Stimulated activated memory B cell treated with anti-CD40 and anti-IgM and Interleukin-4, amounts not matched to agents 10 μg/mL and 1 μg/mL and 100 μg/mL, for 72 hours (primary cell): ENCODE measurements at regions not wholly inside any gene's neighbourhood (a gene's known extent, or its start where the extent isn't known, plus 50 kb on each side); places are given as distances from the start of the nearest gene placed in this dataset.
A peak's percentile ranks its signal among the peaks of the same experiment; 100 is the strongest.
"Not testable (repeated sequence)": the region's sequence is repeated elsewhere in the genome, so short reads cannot be mapped to it uniquely, and the experiment has no call there.

Experiments
- ATAC-seq: fragments of 150-1000 bp; cut with Tn5 transposase; 2 replicates; pipeline ENCODE4 v1.10.0; 2021
- H3K27ac Mint-ChIP-seq: one replicate; pipeline ENCODE4 v1.8.0; 2022; ENCODE audit warnings: mild to moderate bottlenecking, mixed read lengths
- H3K27me3 Mint-ChIP-seq: one replicate; pipeline ENCODE4 v1.8.0; 2022; ENCODE audit warnings: mixed read lengths
- H3K36me3 Mint-ChIP-seq: one replicate; pipeline ENCODE4 v1.8.0; 2022; ENCODE audit warnings: mixed read lengths
- H3K4me1 Mint-ChIP-seq: one replicate; pipeline ENCODE4 v1.8.0; 2022; ENCODE audit warnings: mixed read lengths
- H3K4me3 Mint-ChIP-seq: one replicate; pipeline ENCODE4 v1.8.0; 2022; ENCODE audit warnings: mild to moderate bottlenecking, moderate library complexity, mixed read lengths
- H3K9me3 Mint-ChIP-seq: one replicate; pipeline ENCODE4 v1.8.0; 2022; ENCODE audit warnings: mixed read lengths

DNA sequence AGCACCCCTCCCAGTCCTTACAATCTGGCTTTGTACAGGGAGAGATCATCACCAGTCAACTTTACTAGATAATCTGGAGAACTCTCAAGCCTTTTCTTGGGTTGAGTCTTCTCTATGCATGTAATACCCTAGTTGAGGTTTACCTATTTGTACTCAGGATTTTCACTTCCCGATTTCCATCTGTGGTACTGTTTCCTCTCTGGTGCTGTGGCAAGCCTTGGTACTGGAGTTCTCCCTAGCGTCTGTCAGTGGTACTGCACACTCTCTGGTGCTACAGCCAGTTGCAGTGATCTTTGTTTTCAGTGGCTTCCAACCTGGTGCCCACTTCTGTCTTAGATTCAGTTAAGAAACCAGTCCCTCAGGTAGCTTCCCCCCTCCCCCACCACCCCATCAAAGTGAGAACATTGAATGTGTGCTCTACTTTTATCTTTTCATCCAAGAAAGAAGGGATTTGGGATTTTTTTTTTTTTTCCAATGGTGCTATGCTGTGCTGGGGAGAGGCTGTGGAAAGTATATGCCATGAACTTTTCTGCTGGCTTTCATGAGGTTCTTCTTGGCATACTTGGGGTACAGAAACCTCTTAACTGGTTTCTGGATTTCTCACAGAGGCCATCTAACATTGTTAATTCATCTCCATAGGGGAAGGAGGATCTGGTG, 69.4 kb upstream of the EVL start:
- Mint-ChIP-seq H3K4me1 (peaks cover 7% of the 10 kb centered on the region), H3K9me3 (peaks cover 5% of the 10 kb centered on the region), H3K27me3 (peaks cover 35% of the 10 kb centered on the region), H3K27ac (no peak overlapping the region), H3K36me3 (no peaks in the 10 kb centered on the region), H3K4me3 (no peak overlapping the region)
- ATAC-seq = peak; percentile 98

DNA sequence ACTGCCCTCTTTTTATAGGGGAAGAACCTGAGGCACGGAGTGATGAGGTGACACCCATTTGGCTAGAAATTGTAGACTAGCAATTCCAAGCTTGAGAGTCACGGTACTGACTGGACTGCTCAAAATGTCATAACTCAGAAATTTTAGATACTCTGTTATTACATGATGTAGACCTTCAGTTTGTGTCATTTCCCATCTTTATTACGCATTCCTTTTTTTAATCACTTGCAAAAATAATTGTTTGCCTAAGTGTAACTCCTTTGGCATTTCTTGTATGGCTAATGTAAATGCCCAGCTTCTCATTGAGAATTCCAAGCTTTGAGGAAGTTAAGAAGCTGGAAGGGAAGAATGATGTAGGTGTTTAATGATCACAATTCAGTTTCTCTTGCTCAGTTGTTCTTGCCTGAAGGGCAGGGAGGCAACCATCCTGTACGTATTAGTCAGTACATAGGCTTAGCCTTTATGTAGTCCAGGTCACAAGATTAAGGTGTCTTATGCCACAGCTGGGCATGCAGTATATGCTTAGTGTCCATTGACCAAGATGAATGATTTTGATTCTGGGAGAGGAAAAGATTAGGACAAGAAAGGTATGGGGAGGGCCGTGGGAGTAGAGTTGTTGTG, 68.2 kb upstream of the EVL start:
- Mint-ChIP-seq H3K9me3 (peaks cover 5% of the 10 kb centered on the region), H3K27me3 (peaks cover 42% of the 10 kb centered on the region), H3K27ac (no peak overlapping the region), H3K4me1 (peaks cover 7% of the 10 kb centered on the region), H3K36me3 (no peaks in the 10 kb centered on the region), H3K4me3 (no peak overlapping the region)
- ATAC-seq = no peak

DNA sequence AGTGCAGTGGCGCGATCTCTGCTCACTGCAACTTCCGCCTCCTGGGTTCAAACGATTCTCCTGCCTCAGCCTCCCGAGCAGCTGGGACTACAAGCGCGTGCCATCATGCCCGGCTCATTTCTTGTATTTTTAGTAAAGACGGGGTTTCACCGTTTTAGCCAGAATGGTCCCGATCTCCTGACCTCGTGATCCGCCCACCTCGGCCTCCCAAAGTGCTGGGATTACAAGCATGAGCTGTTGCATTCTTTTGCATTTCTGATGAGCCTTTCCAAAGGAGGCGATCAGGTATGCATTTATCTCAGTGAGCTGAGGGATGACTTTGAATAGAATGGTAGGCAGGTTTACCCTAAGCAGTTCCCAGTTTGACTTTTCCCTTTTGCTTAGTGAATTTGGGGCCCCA, 64.8 kb upstream of the EVL start:
- H3K36me3 Mint-ChIP-seq, H3K4me1 Mint-ChIP-seq, H3K27ac Mint-ChIP-seq, ATAC-seq, H3K4me3 Mint-ChIP-seq, H3K9me3 Mint-ChIP-seq: not testable (repeated sequence)
- peaks cover 21% of the 10 kb centered on the region for H3K27me3 Mint-ChIP-seq

DNA sequence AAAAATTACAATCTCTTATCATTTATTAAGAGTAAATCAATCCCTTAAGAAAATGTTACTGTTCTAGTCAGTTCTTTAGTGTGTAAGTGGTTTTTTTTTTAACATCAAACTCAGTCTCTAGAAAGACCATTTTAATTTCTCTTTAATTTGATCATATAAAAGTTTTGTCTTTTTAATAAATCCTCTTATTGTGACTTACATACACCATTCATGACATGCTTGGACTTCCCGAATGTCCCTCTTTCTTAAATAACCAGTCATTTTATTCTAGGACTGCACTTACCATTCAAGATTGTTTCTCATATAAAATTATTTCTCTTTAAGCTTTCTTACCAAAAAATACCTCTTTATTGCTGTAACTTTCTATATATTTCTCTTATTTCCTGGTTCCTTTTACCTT, 60.8 kb upstream of the EVL start:
- peaks cover 6% of the 10 kb centered on the region for H3K4me1 Mint-ChIP-seq
- H3K4me3 Mint-ChIP-seq = no peak overlapping the region
- no peak for ATAC-seq
- H3K27me3 Mint-ChIP-seq = peaks cover 18% of the 10 kb centered on the region
- H3K27ac Mint-ChIP-seq = no peak overlapping the region
- peaks cover 3% of the 10 kb centered on the region for H3K9me3 Mint-ChIP-seq
- no peaks in the 10 kb centered on the region for H3K36me3 Mint-ChIP-seq

DNA sequence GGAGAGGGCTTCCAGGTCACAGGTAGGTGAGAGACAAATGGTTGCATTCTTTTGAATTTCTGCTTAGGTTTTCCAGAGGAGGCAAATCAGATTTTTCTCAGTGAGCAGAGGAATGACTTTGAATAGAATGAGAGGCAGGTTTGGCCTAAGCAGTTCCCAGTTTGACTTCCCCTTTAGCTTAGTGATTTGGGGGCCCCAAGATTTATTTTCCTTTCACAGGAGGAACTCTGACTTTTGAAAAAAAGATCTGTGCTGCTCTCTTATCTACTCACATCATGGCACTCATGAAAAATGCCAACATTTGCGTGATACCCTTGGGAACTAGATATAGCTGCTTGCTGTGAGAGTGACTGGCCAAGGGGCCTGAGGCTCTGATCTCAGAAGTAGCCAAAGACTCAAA, 58.0 kb upstream of the EVL start:
- no peaks in the 10 kb centered on the region for H3K36me3 Mint-ChIP-seq
- no peak for ATAC-seq
- H3K4me3 Mint-ChIP-seq = peak overlapping the region; percentile 27
- H3K27me3 Mint-ChIP-seq = no peaks in the 10 kb centered on the region
- peaks cover 3% of the 10 kb centered on the region for H3K9me3 Mint-ChIP-seq
- peaks cover 6% of the 10 kb centered on the region for H3K4me1 Mint-ChIP-seq
- H3K27ac Mint-ChIP-seq = no peak overlapping the region

DNA sequence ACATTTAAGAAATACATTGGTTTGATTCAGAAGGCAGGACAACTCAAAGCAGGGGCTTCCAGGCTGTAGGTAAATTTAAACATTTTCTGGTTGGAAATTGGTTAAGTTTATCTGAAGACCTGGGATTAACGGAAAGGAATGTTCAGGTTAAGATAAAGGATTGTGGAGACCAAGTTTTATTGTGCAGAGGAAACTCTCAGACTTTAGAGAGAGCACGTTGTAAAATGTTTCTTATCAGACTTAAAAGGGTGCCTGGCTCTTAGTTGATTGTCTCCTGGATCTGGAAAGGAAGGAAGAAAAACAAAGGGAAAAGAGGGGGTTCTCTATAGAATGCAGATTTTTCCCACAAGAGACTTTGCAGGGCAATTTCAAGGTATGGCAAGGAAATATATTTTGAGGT, 55.4 kb upstream of the EVL start:
- not testable (repeated sequence) for H3K4me3 Mint-ChIP-seq, ATAC-seq, H3K27me3 Mint-ChIP-seq, H3K4me1 Mint-ChIP-seq, H3K9me3 Mint-ChIP-seq, H3K36me3 Mint-ChIP-seq, H3K27ac Mint-ChIP-seq

DNA sequence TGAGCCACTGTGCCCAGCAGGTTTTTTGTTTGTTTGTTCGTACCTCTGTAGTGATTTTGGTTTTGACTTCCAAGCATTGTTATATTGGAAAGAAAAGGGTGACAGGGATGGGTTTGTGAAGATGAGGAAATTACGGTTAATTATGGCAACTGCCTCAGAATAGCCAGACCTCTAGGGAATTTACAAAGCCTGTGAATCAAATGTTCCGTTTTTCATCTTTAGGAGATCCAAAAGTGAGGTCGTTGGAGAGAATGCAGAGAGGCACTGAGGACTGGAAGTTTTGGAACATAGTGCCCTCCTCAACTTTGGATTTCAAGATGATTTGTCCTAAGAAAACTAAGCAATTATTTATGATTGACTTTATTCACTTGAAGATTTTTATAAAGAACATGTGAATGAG, 54.5 kb upstream of the EVL start:
- peaks cover 13% of the 10 kb centered on the region for H3K4me1 Mint-ChIP-seq
- H3K9me3 Mint-ChIP-seq = no peaks in the 10 kb centered on the region
- ATAC-seq = no peak
- H3K36me3 Mint-ChIP-seq = no peaks in the 10 kb centered on the region
- no peak overlapping the region for H3K27ac Mint-ChIP-seq
- H3K4me3 Mint-ChIP-seq = no peak overlapping the region
- no peaks in the 10 kb centered on the region for H3K27me3 Mint-ChIP-seq

DNA sequence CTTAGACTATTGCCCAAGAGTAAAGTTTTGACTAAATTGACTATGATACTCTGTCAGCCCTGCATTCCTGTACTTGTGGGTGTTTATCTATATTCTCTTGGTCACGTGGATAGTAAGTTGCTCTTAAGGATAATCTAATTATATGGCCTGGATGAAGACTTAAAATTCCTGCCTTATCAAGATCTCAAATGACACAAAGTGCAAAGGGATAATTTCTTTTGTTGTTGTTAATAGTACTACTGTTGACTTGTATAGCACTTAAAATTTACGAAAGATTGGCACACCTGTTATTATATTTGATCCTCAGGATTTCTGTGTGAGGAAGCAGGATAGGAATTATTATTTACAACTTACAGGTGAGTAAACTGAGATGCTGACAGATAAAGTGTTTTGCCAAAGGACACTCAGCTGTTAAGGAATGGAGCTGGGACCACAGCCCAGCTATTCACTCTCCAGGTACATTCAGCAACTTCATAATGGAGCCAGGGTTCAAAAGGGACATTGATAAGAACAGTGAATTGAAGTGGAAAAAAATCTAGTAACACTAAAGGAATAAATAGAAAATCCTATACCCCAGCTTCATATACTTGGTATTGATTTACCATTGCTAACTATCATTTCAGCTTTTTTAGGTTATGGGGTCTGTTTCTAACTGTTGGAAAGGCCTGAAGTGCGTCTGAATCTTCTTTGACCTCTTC, 53.4 kb upstream of the EVL start:
- ATAC-seq = no peak
- no peaks in the 10 kb centered on the region for H3K9me3 Mint-ChIP-seq
- no peaks in the 10 kb centered on the region for H3K36me3 Mint-ChIP-seq
- no peaks in the 10 kb centered on the region for H3K27me3 Mint-ChIP-seq
- H3K4me1 Mint-ChIP-seq = peaks cover 13% of the 10 kb centered on the region
- no peak overlapping the region for H3K4me3 Mint-ChIP-seq
- H3K27ac Mint-ChIP-seq = no peak overlapping the region

- no peak overlapping the region for H3K4me3 Mint-ChIP-seq
- no peak for ATAC-seq
- H3K36me3 Mint-ChIP-seq = no peaks in the 10 kb centered on the region
- no peaks in the 10 kb centered on the region for H3K9me3 Mint-ChIP-seq
- peaks cover 8% of the 10 kb centered on the region for H3K4me1 Mint-ChIP-seq
- H3K27me3 Mint-ChIP-seq = no peaks in the 10 kb centered on the region
- H3K27ac Mint-ChIP-seq = no peak overlapping the region
Measured at GRCh38 chr14:100012478-100013327, 52.5 kb upstream of the EVL start.

DNA sequence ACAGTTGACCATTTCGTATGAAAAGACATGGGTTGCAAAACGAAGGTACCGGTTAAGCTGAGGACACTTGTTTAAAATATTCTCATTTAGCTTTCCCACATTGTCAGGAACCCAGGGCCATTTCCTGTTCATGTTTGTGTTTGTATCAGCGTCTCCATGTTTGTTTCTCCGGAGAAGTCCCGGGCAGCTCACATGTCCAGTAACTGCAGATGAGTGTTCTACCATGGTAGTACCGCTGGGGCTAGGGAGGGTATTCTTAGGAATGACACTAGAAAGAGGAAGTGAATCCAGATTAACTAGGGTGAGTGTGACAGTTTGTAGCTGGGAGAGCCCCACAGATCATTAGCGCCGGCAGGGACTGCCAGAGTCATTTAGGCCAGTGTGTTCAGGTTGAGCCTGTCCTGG, 50.0 kb upstream of the EVL start:
- no peak overlapping the region for H3K4me3 Mint-ChIP-seq
- H3K36me3 Mint-ChIP-seq = no peaks in the 10 kb centered on the region
- peak; percentile 90 for ATAC-seq
- no peaks in the 10 kb centered on the region for H3K9me3 Mint-ChIP-seq
- peaks cover 7% of the 10 kb centered on the region for H3K27me3 Mint-ChIP-seq
- no peak overlapping the region for H3K27ac Mint-ChIP-seq
- H3K4me1 Mint-ChIP-seq = peaks cover 7% of the 10 kb centered on the region
